ENCODE measurements at regions not wholly inside any gene's neighbourhood (a gene's known extent, or its start where the extent isn't known, plus 50 kb on each side); places are given as distances from the start of the nearest gene placed in this dataset.

DNA sequence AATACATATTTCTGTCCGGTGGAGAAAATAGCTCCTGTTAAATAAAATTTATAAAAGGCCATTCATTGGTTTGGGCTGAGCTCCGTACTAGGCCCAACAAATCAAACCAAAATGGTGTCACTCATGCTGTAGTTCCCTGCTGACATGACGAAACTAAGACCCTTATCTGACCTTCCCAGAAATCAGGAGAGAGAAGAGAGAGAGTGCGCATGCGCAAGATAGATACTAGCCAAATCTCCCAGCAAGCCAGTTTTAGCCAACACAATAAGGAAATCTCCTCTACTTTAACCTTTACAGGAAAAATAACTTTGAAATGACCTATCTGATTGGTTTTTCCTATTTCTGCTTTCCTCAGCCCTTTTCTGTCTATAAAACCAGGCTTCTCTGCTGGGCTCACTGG, 152.7 kb upstream of the RMST start:
- TF ChIP-seq EZH2 (IDR thresholded peaks at IDR 0.05; ENCODE audit: low read length), result no peak
- TF ChIP-seq, protein P1, sequence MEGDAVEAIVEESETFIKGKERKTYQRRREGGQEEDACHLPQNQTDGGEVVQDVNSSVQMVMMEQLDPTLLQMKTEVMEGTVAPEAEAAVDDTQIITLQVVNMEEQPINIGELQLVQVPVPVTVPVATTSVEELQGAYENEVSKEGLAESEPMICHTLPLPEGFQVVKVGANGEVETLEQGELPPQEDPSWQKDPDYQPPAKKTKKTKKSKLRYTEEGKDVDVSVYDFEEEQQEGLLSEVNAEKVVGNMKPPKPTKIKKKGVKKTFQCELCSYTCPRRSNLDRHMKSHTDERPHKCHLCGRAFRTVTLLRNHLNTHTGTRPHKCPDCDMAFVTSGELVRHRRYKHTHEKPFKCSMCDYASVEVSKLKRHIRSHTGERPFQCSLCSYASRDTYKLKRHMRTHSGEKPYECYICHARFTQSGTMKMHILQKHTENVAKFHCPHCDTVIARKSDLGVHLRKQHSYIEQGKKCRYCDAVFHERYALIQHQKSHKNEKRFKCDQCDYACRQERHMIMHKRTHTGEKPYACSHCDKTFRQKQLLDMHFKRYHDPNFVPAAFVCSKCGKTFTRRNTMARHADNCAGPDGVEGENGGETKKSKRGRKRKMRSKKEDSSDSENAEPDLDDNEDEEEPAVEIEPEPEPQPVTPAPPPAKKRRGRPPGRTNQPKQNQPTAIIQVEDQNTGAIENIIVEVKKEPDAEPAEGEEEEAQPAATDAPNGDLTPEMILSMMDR (optimal IDR thresholded peaks at IDR 0.05 in 1 of 3, IDR thresholded peaks at IDR 0.05 in 1 of 3, conservative IDR thresholded peaks at IDR 0.05 in 1 of 3; ENCODE audit: extremely low read depth in 1 of 3, insufficient read depth in 2 of 3, low read length in 3 of 3), result no peak

DNA sequence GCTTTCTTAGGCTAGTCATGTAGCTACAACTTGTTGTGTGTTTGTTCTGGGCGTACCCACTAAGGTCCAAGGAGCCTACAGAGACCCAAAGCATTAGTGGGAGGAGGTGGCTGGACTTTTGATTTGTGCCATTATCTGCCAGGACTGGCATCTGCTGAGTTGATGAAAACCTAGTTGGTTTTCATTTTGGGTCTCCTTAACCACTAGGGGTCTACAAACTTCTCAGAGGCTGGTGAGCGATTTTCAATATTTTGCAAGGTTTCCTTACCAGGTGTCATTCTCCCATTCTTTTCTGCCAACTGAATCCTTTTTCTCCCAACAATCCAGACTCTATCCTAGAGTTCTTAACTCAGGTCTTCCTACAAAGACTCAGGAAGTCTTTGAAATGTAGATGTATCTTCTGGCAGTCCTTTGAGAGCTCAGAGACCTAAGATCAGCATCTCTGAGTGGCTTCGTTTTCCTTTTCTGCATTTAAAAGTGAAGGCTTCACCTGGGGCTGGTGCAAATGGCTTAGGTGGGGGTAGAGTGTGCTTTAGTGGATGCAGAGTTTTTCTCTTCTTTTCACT, 150.0 kb upstream of the RMST start:
- no peak overlapping the region for H3K4me2 ChIP-seq (ENCODE audit: control insufficient read depth, extremely low read depth, insufficient read depth, low read depth, low read length)
- dilution Hi-C loops (cut with MboI; ENCODE audit: extremely low pct_ligation_motif_present, low sequenced_read_pairs), result no loop called here
- no peak overlapping the region for H3K9ac ChIP-seq (ENCODE audit: control insufficient read depth, extremely low read depth, insufficient read depth, low read length)
- H4K20me1 ChIP-seq (ENCODE audit: control insufficient read depth, extremely low read depth, insufficient read depth, low read length), result no peaks in the 10 kb centered on the region
- no peaks in the 10 kb centered on the region for H3K27me3 ChIP-seq (ENCODE audit: control insufficient read depth, extremely low read depth, insufficient read depth, low read length)
- H3K9me1 ChIP-seq (ENCODE audit: control insufficient read depth, extremely low read depth, insufficient read depth, low read length), result no peaks in the 10 kb centered on the region
- no peaks in the 10 kb centered on the region for H3K9me3 ChIP-seq (ENCODE audit: control insufficient read depth, low read depth, low read length)
- no peak for DNase-seq (ENCODE audit: low read depth, low spot score)
- no peaks in the 10 kb centered on the region for H3K36me3 ChIP-seq (ENCODE audit: control insufficient read depth in 2 of 2, extremely low read depth in 1 of 2, insufficient read depth in 2 of 2, low read length in 2 of 2)
- no peaks in the 10 kb centered on the region for H3K4me1 ChIP-seq (ENCODE audit: control insufficient read depth, extremely low read depth, insufficient read depth, low read length)
- no peak overlapping the region for H3K27ac ChIP-seq (ENCODE audit: control insufficient read depth, insufficient read depth, low read length)
- TF ChIP-seq, protein P1 (optimal IDR thresholded peaks at IDR 0.05 in 1 of 3, IDR thresholded peaks at IDR 0.05 in 1 of 3, conservative IDR thresholded peaks at IDR 0.05 in 1 of 3; ENCODE audit: extremely low read depth in 1 of 3, insufficient read depth in 2 of 3, low read length in 3 of 3), result no peak
- no peak for TF ChIP-seq EZH2 (IDR thresholded peaks at IDR 0.05; ENCODE audit: low read length)
- H2AFZ ChIP-seq (ENCODE audit: control insufficient read depth, low read length), result no peak overlapping the region
- no peak for FAIRE-seq
- no peaks in the 10 kb centered on the region for H3K79me2 ChIP-seq (ENCODE audit: control insufficient read depth, insufficient read depth, low read length)
- no peak overlapping the region for H3K4me3 ChIP-seq (ENCODE audit: control insufficient read depth in 2 of 3, extremely low read depth in 1 of 3, insufficient read depth in 2 of 3, low read depth in 1 of 3, low read length in 3 of 3)

More for the DNA sequence above, 152.7 kb upstream of the RMST start:
- Histone ChIP-seq H3K9me1 (ENCODE audit: control insufficient read depth, extremely low read depth, insufficient read depth, low read length) (no peaks in the 10 kb centered on the region), H3K9ac (ENCODE audit: control insufficient read depth, extremely low read depth, insufficient read depth, low read length) (no peak overlapping the region), H3K9me3 (ENCODE audit: control insufficient read depth, low read depth, low read length) (no peaks in the 10 kb centered on the region), H3K27ac (ENCODE audit: control insufficient read depth, insufficient read depth, low read length) (no peak overlapping the region), H3K4me2 (ENCODE audit: control insufficient read depth, extremely low read depth, insufficient read depth, low read depth, low read length) (no peak overlapping the region), H3K4me1 (ENCODE audit: control insufficient read depth, extremely low read depth, insufficient read depth, low read length) (no peaks in the 10 kb centered on the region), H3K27me3 (ENCODE audit: control insufficient read depth, extremely low read depth, insufficient read depth, low read length) (no peaks in the 10 kb centered on the region), H4K20me1 (ENCODE audit: control insufficient read depth, extremely low read depth, insufficient read depth, low read length) (no peaks in the 10 kb centered on the region), H3K4me3 (ENCODE audit: control insufficient read depth in 2 of 3, extremely low read depth in 1 of 3, insufficient read depth in 2 of 3, low read depth in 1 of 3, low read length in 3 of 3) (no peak overlapping the region), H2AFZ (ENCODE audit: control insufficient read depth, low read length) (no peak overlapping the region), H3K79me2 (ENCODE audit: control insufficient read depth, insufficient read depth, low read length) (no peaks in the 10 kb centered on the region), H3K36me3 (ENCODE audit: control insufficient read depth in 2 of 2, extremely low read depth in 1 of 2, insufficient read depth in 2 of 2, low read length in 2 of 2) (no peaks in the 10 kb centered on the region)
- FAIRE-seq (no peak), DNase-seq (ENCODE audit: low read depth, low spot score) (no peak)
- dilution Hi-C loops (cut with MboI; ENCODE audit: extremely low pct_ligation_motif_present, low sequenced_read_pairs), result no loop called here
